GM12872 (cell line): ENCODE measurements at regions not wholly inside any gene's neighbourhood (a gene's known extent, or its start where the extent isn't known, plus 50 kb on each side); places are given as distances from the start of the nearest gene placed in this dataset.

Source experiments
- CTCF ChIP-seq: IDR thresholded peaks from 3 replicates; pipeline ENCODE4 v1.5.1; 2011; ENCODE audit warnings: low read depth, mild to moderate bottlenecking, low read length, moderate library complexity; ENCODE audit not compliant: insufficient read depth

GRCh38 chr6:119499797-119500196 lies 150.2 kb upstream of the MAN1A1 start:
- no peak for TF ChIP-seq CTCF

GRCh38 chr6:119497988-119498727 lies 148.6 kb upstream of the MAN1A1 start:
- no peak for TF ChIP-seq CTCF

GRCh38 chr6:119495230-119495683 lies 145.7 kb upstream of the MAN1A1 start:
- no peak for TF ChIP-seq CTCF

- TF ChIP-seq CTCF = no peak
Observed at GRCh38 chr6:119493980-119494379, 144.4 kb upstream of the MAN1A1 start.

- TF ChIP-seq CTCF = no peak
Observed at GRCh38 chr6:119484598-119484997, 135.0 kb upstream of the MAN1A1 start.

GRCh38 chr6:119483908-119484307 lies 134.3 kb upstream of the MAN1A1 start:
- TF ChIP-seq CTCF = no peak

- TF ChIP-seq CTCF = no peak
Observed at GRCh38 chr6:119482850-119483285, 133.3 kb upstream of the MAN1A1 start.
